LNCAP (cell line): ENCODE measurements at regions not wholly inside any gene's neighbourhood (a gene's known extent, or its start where the extent isn't known, plus 50 kb on each side); places are given as distances from the start of the nearest gene placed in this dataset.
A peak's percentile ranks its signal among the peaks of the same experiment; 100 is the strongest.

ENCODE experiments used
- CTCF ChIP-seq: fragments of 450-650 bp; IDR thresholded peaks from 2 replicates; pipeline ENCODE4 v1.5.1; 2017; ENCODE audit warnings: mild to moderate bottlenecking

GRCh38 chr6:27809939-27810767 is 102.0 kb downstream of the OR2B2 start:
- TF ChIP-seq CTCF, result peak; percentile 16; the same call in 1 of the 2 replicates

- no peak for TF ChIP-seq CTCF
Observed at GRCh38 chr6:27809067-27809938, 102.9 kb downstream of the OR2B2 start.

GRCh38 chr6:27806981-27807440 is 105.2 kb downstream of the OR2B2 start:
- no peak for TF ChIP-seq CTCF

GRCh38 chr6:27805347-27805746 is 106.8 kb downstream of the OR2B2 start:
- no peak for TF ChIP-seq CTCF

GRCh38 chr6:27804851-27805250 is 107.3 kb downstream of the OR2B2 start:
- no peak for TF ChIP-seq CTCF

- TF ChIP-seq CTCF, result no peak
Observed at GRCh38 chr6:27800731-27801373, 111.3 kb downstream of the OR2B2 start.

GRCh38 chr6:27797960-27798359 is 114.2 kb downstream of the OR2B2 start:
- TF ChIP-seq CTCF, result no peak
